GM23248 (cell line): ENCODE measurements at regions not wholly inside any gene's neighbourhood (a gene's known extent, or its start where the extent isn't known, plus 50 kb on each side); places are given as distances from the start of the nearest gene placed in this dataset.

Source experiments
- DNase-seq: peaks from one replicate; pipeline ENCODE4 v3.0.0-alpha.2; 2015
- H2AFZ ChIP-seq: fragments of 200-600 bp; sonication (generic); 2 replicates; pipeline ENCODE4 v1.6.1; 2016; ENCODE audit warnings: antibody characterized with exemption
- H3F3A ChIP-seq: fragments of 200-600 bp; sonication (generic); 2 replicates; pipeline ENCODE4 v1.6.1; 2016; ENCODE audit warnings: mild to moderate bottlenecking, antibody characterized with exemption, mixed run types; ENCODE audit not compliant: insufficient read depth
- H3K27ac ChIP-seq: fragments of 200-600 bp; sonication (generic); 2 replicates; pipeline ENCODE4 v1.5.1; 2016; ENCODE audit warnings: mild to moderate bottlenecking
- H3K27me3 ChIP-seq: fragments of 200-600 bp; sonication (generic); replicated peaks from 2 replicates; pipeline ENCODE4 v1.6.1; 2016; ENCODE audit warnings: mild to moderate bottlenecking; ENCODE audit not compliant: insufficient read depth
- H3K36me3 ChIP-seq: fragments of 200-600 bp; sonication (generic); 2 replicates; pipeline ENCODE4 v1.6.1; 2016; ENCODE audit warnings: low read depth, mild to moderate bottlenecking
- H3K4me1 ChIP-seq: fragments of 200-600 bp; sonication (generic); 2 replicates; pipeline ENCODE4 v1.6.1; 2016; ENCODE audit warnings: mild to moderate bottlenecking; ENCODE audit not compliant: insufficient read depth
- H3K4me2 ChIP-seq: fragments of 200-600 bp; sonication (generic); one replicate; pipeline ENCODE4 v1.6.1; 2016; ENCODE audit warnings: mild to moderate bottlenecking; ENCODE audit not compliant: unreplicated experiment
- H3K4me3 ChIP-seq: fragments of 200-600 bp; sonication (generic); 2 replicates; pipeline ENCODE4 v1.5.1; 2016; ENCODE audit warnings: mild to moderate bottlenecking
- H3K79me2 ChIP-seq: fragments of 200-600 bp; sonication (generic); 2 replicates; pipeline ENCODE4 v1.6.1; 2016; ENCODE audit warnings: mild to moderate bottlenecking; ENCODE audit not compliant: insufficient read depth
- H3K9ac ChIP-seq: fragments of 200-600 bp; sonication (generic); 2 replicates; pipeline ENCODE4 v1.6.1; 2016; ENCODE audit warnings: mild to moderate bottlenecking
- H3K9me2 ChIP-seq: fragments of 200-600 bp; sonication (generic); 2 replicates; pipeline ENCODE4 v1.6.1; 2016; ENCODE audit warnings: mixed run types, mild to moderate bottlenecking, moderate library complexity; ENCODE audit not compliant: insufficient read depth
- H3K9me3 ChIP-seq: fragments of 200-600 bp; sonication (generic); one replicate; pipeline ENCODE4 v1.6.1; 2017; ENCODE audit warnings: low read depth
- H4K20me1 ChIP-seq: fragments of 200-600 bp; sonication (generic); 2 replicates; pipeline ENCODE4 v1.6.0; 2016; ENCODE audit not compliant: insufficient read depth
- EZH2 ChIP-seq: fragments of 200-600 bp; sonication (generic); IDR thresholded peaks from 2 replicates; pipeline ENCODE4 v1.6.1; 2018; ENCODE audit warnings: antibody characterized with exemption, mild to moderate bottlenecking; ENCODE audit not compliant: insufficient read depth, poor library complexity, severe bottlenecking
- EZH2phosphoT487 ChIP-seq: fragments of 200-600 bp; sonication (generic); IDR thresholded peaks from 2 replicates; pipeline ENCODE4 v1.6.1; 2018; ENCODE audit warnings: antibody characterized with exemption, moderate library complexity, mild to moderate bottlenecking, low read depth; ENCODE audit not compliant: insufficient read depth
- WGBS, 2 experiments: methylation state at CpG; one replicate each; pipeline ENCODE4 v1.1.6; 2015 to 2017; ENCODE audit warnings: low lambda C conversion rate in 2 of 2, low coverage in 1 of 2; ENCODE audit errors: missing lambda C conversion rate in 2 of 2; 5-methylcytosine and 5-hydroxymethylcytosine counted together
- in situ Hi-C: fragments of 300-500 bp; cut with MboI; formaldehyde crosslinking; loops from 2 replicates; pipeline ENCODE4 v1.15.0; 2020

DNA sequence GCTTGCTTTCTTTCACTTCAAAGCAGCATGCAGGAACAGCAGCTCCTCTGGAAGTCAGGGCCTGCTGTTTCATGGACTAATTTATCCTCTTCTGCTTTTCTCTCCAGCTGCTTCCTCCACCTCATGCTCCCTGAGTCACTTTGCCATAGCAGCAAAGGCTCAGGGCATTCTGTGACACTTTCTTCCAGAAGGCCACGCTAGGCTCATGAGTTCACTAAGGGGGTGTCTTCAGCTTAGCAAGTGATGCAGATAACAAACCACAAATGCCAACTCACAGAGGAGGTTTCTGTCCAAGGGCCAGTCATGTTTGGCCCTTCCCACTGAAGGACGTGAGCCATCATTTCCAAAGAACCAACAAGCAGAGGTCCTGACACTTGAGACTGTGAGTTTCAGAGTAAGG, 200.2 kb downstream of the ADGRA3 start:
- DNase-seq = peak; percentile 67
- Histone ChIP-seq H3K36me3 (no peaks in the 10 kb centered on the region), H3K4me3 (no peak overlapping the region), H4K20me1 (no peaks in the 10 kb centered on the region), H3K9me3 (no peaks in the 10 kb centered on the region), H3K9ac (no peak overlapping the region), H3K27ac (no peak overlapping the region), H3K79me2 (no peaks in the 10 kb centered on the region), H3K9me2 (no peaks in the 10 kb centered on the region; the same call in 1 of the 2 replicates), H3K4me1 (peaks cover 9% of the 10 kb centered on the region), H2AFZ (peak overlapping the region; percentile 43; the same call in 1 of the 2 replicates), H3K4me2 (no peak overlapping the region), H3K27me3 (no peaks in the 10 kb centered on the region), H3F3A (peaks cover 13% of the 10 kb centered on the region; the same call in 1 of the 2 replicates)
- WGBS, 2 experiments = 12 to 13% methylated on average over 2 of the region's 2 CpGs
- TF ChIP-seq EZH2phosphoT487 = no peak
- no peak for TF ChIP-seq EZH2
- in situ Hi-C loops = no loop called here

DNA sequence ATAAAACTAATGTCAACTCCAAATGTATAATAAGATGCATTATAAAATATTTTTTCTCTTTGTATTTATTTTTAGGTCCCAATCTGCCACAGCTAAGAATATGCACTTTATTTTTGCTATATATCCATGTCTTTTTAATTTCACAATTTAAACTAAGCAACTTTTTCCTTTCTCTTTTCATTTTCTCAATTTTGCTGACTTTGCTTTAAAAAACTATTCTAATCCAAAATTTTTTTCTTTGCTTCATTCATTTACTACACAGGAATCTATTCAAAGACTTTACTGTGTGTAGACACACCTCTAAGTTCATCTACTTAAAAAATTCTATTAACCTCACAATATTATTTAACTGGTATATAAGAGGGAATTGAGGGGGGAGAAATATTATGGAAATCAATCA, 201.9 kb downstream of the ADGRA3 start:
- Histone ChIP-seq H3K9me2 (no peaks in the 10 kb centered on the region; the same call in 1 of the 2 replicates), H3K4me3 (no peak overlapping the region), H3K4me2 (no peak overlapping the region), H3F3A (peaks cover 13% of the 10 kb centered on the region; the same call in 1 of the 2 replicates), H3K9me3 (no peaks in the 10 kb centered on the region), H3K27ac (no peak overlapping the region), H3K79me2 (no peaks in the 10 kb centered on the region), H2AFZ (no peak overlapping the region), H4K20me1 (no peaks in the 10 kb centered on the region), H3K27me3 (no peaks in the 10 kb centered on the region), H3K36me3 (no peaks in the 10 kb centered on the region), H3K4me1 (peaks cover 9% of the 10 kb centered on the region), H3K9ac (no peak overlapping the region)
- TF ChIP-seq EZH2phosphoT487 (no peak), EZH2 (no peak)
- in situ Hi-C loops = no loop called here
- DNase-seq = no peak

- H3K4me1 ChIP-seq = peaks cover 9% of the 10 kb centered on the region
- no peak overlapping the region for H3K27ac ChIP-seq
- 62 to 67% methylated on average over 4 of the region's 4 CpGs for WGBS, 2 experiments
- no peak overlapping the region for H2AFZ ChIP-seq
- no peak overlapping the region for H3K4me2 ChIP-seq
- no peaks in the 10 kb centered on the region; the same call in 1 of the 2 replicates for H3K9me2 ChIP-seq
- H3F3A ChIP-seq = peaks cover 13% of the 10 kb centered on the region; the same call in 1 of the 2 replicates
- in situ Hi-C loops = no loop called here
- no peaks in the 10 kb centered on the region for H3K27me3 ChIP-seq
- H3K79me2 ChIP-seq = no peaks in the 10 kb centered on the region
- no peak overlapping the region for H3K9ac ChIP-seq
- no peak overlapping the region for H3K4me3 ChIP-seq
- H3K9me3 ChIP-seq = no peaks in the 10 kb centered on the region
- no peak for TF ChIP-seq EZH2phosphoT487
- TF ChIP-seq EZH2 = no peak
- H3K36me3 ChIP-seq = no peaks in the 10 kb centered on the region
- no peaks in the 10 kb centered on the region for H4K20me1 ChIP-seq
- no peak for DNase-seq
Measured at GRCh38 chr4:22312113-22312512, 203.8 kb downstream of the ADGRA3 start.

- 16 to 18% methylated on average over 2 of the region's 2 CpGs for WGBS, 2 experiments
- H3K27me3 ChIP-seq = 0 out of 2 replicates have a peak, but pooled peaks cover 11% of the 10 kb centered on the region
- H3K9me3 ChIP-seq = no peaks in the 10 kb centered on the region
Measured at GRCh38 chr4:22301253-22301652, 214.6 kb downstream of the ADGRA3 start.

DNA sequence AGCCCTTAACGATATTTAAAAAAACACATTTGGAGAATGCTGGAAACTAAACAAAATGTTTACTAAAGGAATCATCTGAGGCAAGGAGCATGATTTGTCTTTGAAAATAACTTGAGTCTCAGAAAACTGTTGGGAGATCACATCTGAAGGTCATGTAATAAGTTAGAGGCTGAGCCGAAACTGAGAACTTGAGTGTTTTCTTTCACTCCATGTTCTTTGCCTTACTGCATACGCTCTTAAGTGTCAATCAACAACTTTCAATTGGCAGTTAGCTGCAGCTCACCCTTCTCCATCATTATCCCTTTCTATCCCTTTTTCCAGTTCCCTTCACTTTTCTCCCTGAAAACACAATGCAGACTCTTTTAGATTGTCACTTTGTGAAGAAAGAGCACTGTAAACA, 216.2 kb downstream of the ADGRA3 start:
- TF ChIP-seq EZH2phosphoT487 (no peak), EZH2 (no peak)
- Histone ChIP-seq H3F3A (no peaks in the 10 kb centered on the region), H3K9ac (no peak overlapping the region), H3K27me3 (0 out of 2 replicates have a peak, but pooled peaks cover 11% of the 10 kb centered on the region), H3K36me3 (no peaks in the 10 kb centered on the region), H3K9me3 (no peaks in the 10 kb centered on the region), H3K79me2 (no peaks in the 10 kb centered on the region), H3K4me2 (no peak overlapping the region), H4K20me1 (no peaks in the 10 kb centered on the region), H3K4me1 (no peaks in the 10 kb centered on the region), H2AFZ (no peak overlapping the region), H3K27ac (no peak overlapping the region), H3K9me2 (no peaks in the 10 kb centered on the region), H3K4me3 (no peak overlapping the region)
- DNase-seq = no peak
- 52 to 59% methylated on average over 3 of the region's 3 CpGs for WGBS, 2 experiments
- in situ Hi-C loops = no loop called here

More at GRCh38 chr4:22301253-22301652, 214.6 kb downstream of the ADGRA3 start:
- Histone ChIP-seq H2AFZ (no peak overlapping the region), H3K9me2 (no peaks in the 10 kb centered on the region), H3K4me3 (no peak overlapping the region), H3F3A (no peaks in the 10 kb centered on the region), H4K20me1 (no peaks in the 10 kb centered on the region), H3K4me2 (no peak overlapping the region), H3K27ac (no peak overlapping the region), H3K4me1 (no peaks in the 10 kb centered on the region), H3K79me2 (no peaks in the 10 kb centered on the region), H3K36me3 (no peaks in the 10 kb centered on the region), H3K9ac (no peak overlapping the region)
- DNase-seq = no peak
- TF ChIP-seq EZH2 (no peak), EZH2phosphoT487 (no peak)
- in situ Hi-C loops = no loop called here
